GM12864 (cell line): ENCODE measurements at regions not wholly inside any gene's neighbourhood (a gene's known extent, or its start where the extent isn't known, plus 50 kb on each side); places are given as distances from the start of the nearest gene placed in this dataset.

Source experiments
- DNase-seq: peaks from one replicate; pipeline ENCODE4 v3.0.0-alpha.2; 2011; ENCODE audit warnings: low read depth
- H3K4me3 ChIP-seq: 2 replicates; pipeline ENCODE4 v1.5.1; 2011; ENCODE audit warnings: mild to moderate bottlenecking, low read depth, low read length, control low read depth
- CTCF ChIP-seq: IDR thresholded peaks from 2 replicates; pipeline ENCODE4 v1.5.1; 2011; ENCODE audit warnings: low read depth, mild to moderate bottlenecking, moderate library complexity, low read length, control low read depth, inconsistent platforms; ENCODE audit errors: missing control alignments

- H3K4me3 ChIP-seq: no peak overlapping the region
- TF ChIP-seq CTCF: no peak
- no peak for DNase-seq
Observed at GRCh38 chr10:78527296-78527695, 493.6 kb downstream of the RPS24 start.

- no peak overlapping the region for H3K4me3 ChIP-seq
- DNase-seq: no peak
- no peak for TF ChIP-seq CTCF
Observed at GRCh38 chr10:78528749-78529204, 495.1 kb downstream of the RPS24 start.

GRCh38 chr10:78529262-78529661 is 495.6 kb downstream of the RPS24 start:
- TF ChIP-seq CTCF: no peak
- no peak for DNase-seq
- H3K4me3 ChIP-seq: no peak overlapping the region

- no peak overlapping the region for H3K4me3 ChIP-seq
- no peak for TF ChIP-seq CTCF
- DNase-seq: no peak
Observed at GRCh38 chr10:78531088-78531487, 497.4 kb downstream of the RPS24 start.

- no peak for TF ChIP-seq CTCF
- DNase-seq: no peak
- no peak overlapping the region for H3K4me3 ChIP-seq
Observed at GRCh38 chr10:78532480-78533042, 498.9 kb downstream of the RPS24 start.

GRCh38 chr10:78533098-78533497 is 499.4 kb downstream of the RPS24 start:
- TF ChIP-seq CTCF: no peak
- no peak for DNase-seq
- H3K4me3 ChIP-seq: no peak overlapping the region

GRCh38 chr10:78533776-78534175 is 500.1 kb downstream of the RPS24 start:
- no peak overlapping the region for H3K4me3 ChIP-seq
- DNase-seq: no peak
- TF ChIP-seq CTCF: no peak
